ENCODE measurements at regions not wholly inside any gene's neighbourhood (a gene's known extent, or its start where the extent isn't known, plus 50 kb on each side); places are given as distances from the start of the nearest gene placed in this dataset.

GRCh38 chr14:71650187-71650755, 282.0 kb upstream of the RGS6 start:
- 99% methylated on average over 7 of the region's 7 CpGs for WGBS
- no peak for DNase-seq (ENCODE audit: low spot score)
- peaks cover 3 to 8% (median 5%) of the 10 kb centered on the region in 4 donors for H3K9me3 ChIP-seq (ENCODE audit: control insufficient read depth in 4 of 4, low read length in 3 of 4)
- no peaks in the 10 kb centered on the region for H3K4me1 ChIP-seq (ENCODE audit: control insufficient read depth in 4 of 4, insufficient read depth in 4 of 4, low read length in 3 of 4)
- H3K36me3 ChIP-seq (ENCODE audit: control insufficient read depth in 4 of 4, insufficient read depth in 3 of 4, low read depth in 1 of 4, low read length in 3 of 4): peaks cover 0 to 16% (median 3%) of the 10 kb centered on the region in 4 donors
- no peak overlapping the region for H3K9ac ChIP-seq (ENCODE audit: low read depth in 1 of 2, low read length in 2 of 2)
- no peak overlapping the region for H3K4me3 ChIP-seq (ENCODE audit: low read depth in 1 of 3, low read length in 3 of 3)
- no peak overlapping the region for H3K27ac ChIP-seq (ENCODE audit: low read depth in 1 of 2, low read length in 2 of 2)
- TF ChIP-seq, protein P1, sequence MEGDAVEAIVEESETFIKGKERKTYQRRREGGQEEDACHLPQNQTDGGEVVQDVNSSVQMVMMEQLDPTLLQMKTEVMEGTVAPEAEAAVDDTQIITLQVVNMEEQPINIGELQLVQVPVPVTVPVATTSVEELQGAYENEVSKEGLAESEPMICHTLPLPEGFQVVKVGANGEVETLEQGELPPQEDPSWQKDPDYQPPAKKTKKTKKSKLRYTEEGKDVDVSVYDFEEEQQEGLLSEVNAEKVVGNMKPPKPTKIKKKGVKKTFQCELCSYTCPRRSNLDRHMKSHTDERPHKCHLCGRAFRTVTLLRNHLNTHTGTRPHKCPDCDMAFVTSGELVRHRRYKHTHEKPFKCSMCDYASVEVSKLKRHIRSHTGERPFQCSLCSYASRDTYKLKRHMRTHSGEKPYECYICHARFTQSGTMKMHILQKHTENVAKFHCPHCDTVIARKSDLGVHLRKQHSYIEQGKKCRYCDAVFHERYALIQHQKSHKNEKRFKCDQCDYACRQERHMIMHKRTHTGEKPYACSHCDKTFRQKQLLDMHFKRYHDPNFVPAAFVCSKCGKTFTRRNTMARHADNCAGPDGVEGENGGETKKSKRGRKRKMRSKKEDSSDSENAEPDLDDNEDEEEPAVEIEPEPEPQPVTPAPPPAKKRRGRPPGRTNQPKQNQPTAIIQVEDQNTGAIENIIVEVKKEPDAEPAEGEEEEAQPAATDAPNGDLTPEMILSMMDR (IDR thresholded peaks at IDR 0.05; ENCODE audit: low read depth, low read length, missing input control): no peak
- TF ChIP-seq GABPA (IDR thresholded peaks at IDR 0.05 in 1 of 2, conservative IDR thresholded peaks at IDR 0.05 in 1 of 2) (no peak), TAF1 (conservative IDR thresholded peaks at IDR 0.05) (no peak), HNF4G (IDR thresholded peaks at IDR 0.05) (no peak), ZBTB33 (IDR thresholded peaks at IDR 0.05) (no peak), SP1 (IDR thresholded peaks at IDR 0.05) (no peak), FOXA1 (IDR thresholded peaks at IDR 0.05) (no peak)
- H3K27me3 ChIP-seq (ENCODE audit: control insufficient read depth in 4 of 4, insufficient read depth in 4 of 4, low read length in 3 of 4): no peaks in the 10 kb centered on the region

DNA sequence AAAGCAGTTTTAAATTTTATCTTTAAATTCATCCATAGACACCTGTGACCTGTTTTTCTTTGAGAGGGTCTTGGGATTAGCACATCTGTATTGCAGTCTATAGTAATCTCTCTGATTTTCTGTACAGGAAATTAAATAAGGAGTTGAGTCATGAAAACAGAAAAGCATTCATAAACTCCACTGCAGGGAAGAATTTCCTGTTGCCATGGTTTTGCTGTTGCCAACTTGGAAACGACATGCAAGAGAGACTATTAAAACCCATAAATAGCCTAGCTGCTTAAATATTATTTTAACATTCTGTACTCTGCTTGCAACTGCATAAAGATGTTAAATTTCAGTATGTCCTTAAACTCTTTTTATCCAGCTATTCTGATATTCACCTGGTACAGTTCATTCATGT, 281.0 kb upstream of the RGS6 start:
- Histone ChIP-seq H3K9ac (ENCODE audit: low read depth in 1 of 2, low read length in 2 of 2) (no peak overlapping the region), H3K36me3 (ENCODE audit: control insufficient read depth in 4 of 4, insufficient read depth in 3 of 4, low read depth in 1 of 4, low read length in 3 of 4) (peaks cover 0 to 16% (median 3%) of the 10 kb centered on the region in 4 donors)

More for the DNA sequence above, 281.0 kb upstream of the RGS6 start:
- H3K4me1 ChIP-seq (ENCODE audit: control insufficient read depth in 4 of 4, insufficient read depth in 4 of 4, low read length in 3 of 4): no peaks in the 10 kb centered on the region
- DNase-seq (ENCODE audit: low spot score): no peak
- H3K4me3 ChIP-seq (ENCODE audit: low read depth in 1 of 3, low read length in 3 of 3): no peak overlapping the region
- no peak overlapping the region for H3K27ac ChIP-seq (ENCODE audit: low read depth in 1 of 2, low read length in 2 of 2)
- 77% methylated on average over 1 of the region's 1 CpG for WGBS
- TF ChIP-seq TAF1 (conservative IDR thresholded peaks at IDR 0.05): no peak
- TF ChIP-seq ZBTB33 (IDR thresholded peaks at IDR 0.05): no peak
- no peak for TF ChIP-seq JUND (IDR thresholded peaks at IDR 0.05)
- TF ChIP-seq EGR1 (IDR thresholded peaks at IDR 0.05; ENCODE audit: low read depth in 2 of 2): no peak
- peak in 1 of 2 donors; percentile 4 for TF ChIP-seq RAD21 (IDR thresholded peaks at IDR 0.05)
- no peak for TF ChIP-seq YY1 (IDR thresholded peaks at IDR 0.05)
- TF ChIP-seq, protein P2, sequence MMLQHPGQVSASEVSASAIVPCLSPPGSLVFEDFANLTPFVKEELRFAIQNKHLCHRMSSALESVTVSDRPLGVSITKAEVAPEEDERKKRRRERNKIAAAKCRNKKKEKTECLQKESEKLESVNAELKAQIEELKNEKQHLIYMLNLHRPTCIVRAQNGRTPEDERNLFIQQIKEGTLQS (IDR thresholded peaks at IDR 0.05): no peak
- no peaks in the 10 kb centered on the region for H3K27me3 ChIP-seq (ENCODE audit: control insufficient read depth in 4 of 4, insufficient read depth in 4 of 4, low read length in 3 of 4)
- peaks cover 3 to 8% (median 5%) of the 10 kb centered on the region in 4 donors for H3K9me3 ChIP-seq (ENCODE audit: control insufficient read depth in 4 of 4, low read length in 3 of 4)
